Left ventricle myocardium inferior (tissue), 1 donor: ENCODE measurements at regions not wholly inside any gene's neighbourhood (a gene's known extent, or its start where the extent isn't known, plus 50 kb on each side); places are given as distances from the start of the nearest gene placed in this dataset.
A peak's percentile ranks its signal among the peaks of the same experiment; 100 is the strongest.

ENCODE experiments used
- DNase-seq: peaks from one replicate; pipeline ENCODE4 v3.0.0-alpha.2; 2020
- H3K27ac ChIP-seq: fragments of 200-600 bp; replicated peaks from 2 replicates; pipeline ENCODE4 v1.8.0; 2021
- H3K27me3 ChIP-seq: fragments of 200-600 bp; 2 replicates; pipeline ENCODE4 v1.8.0; 2021; ENCODE audit warnings: low read depth
- H3K36me3 ChIP-seq: fragments of 200-600 bp; 2 replicates; pipeline ENCODE4 v1.8.0; 2021
- H3K4me1 ChIP-seq: fragments of 200-600 bp; 2 replicates; pipeline ENCODE4 v1.8.0; 2021
- H3K4me3 ChIP-seq: fragments of 200-600 bp; 2 replicates; pipeline ENCODE4 v1.8.0; 2021; ENCODE audit warnings: mild to moderate bottlenecking, moderate library complexity
- H3K9me3 ChIP-seq: fragments of 200-600 bp; replicated peaks from 2 replicates; pipeline ENCODE4 v1.8.0; 2021
- intact Hi-C: fragments of 100-400 bp; cut with micrococcal nuclease; formaldehyde crosslinking; loops from one replicate; pipeline ENCODE4 v1.11.0; 2022
- TF ChIP-seq, protein P1 (sequence below): fragments of 200-600 bp; IDR thresholded peaks from 2 replicates; pipeline ENCODE4 v1.8.0; 2021; ENCODE audit warnings: antibody characterized with exemption, mild to moderate bottlenecking, borderline replicate concordance
- donor health status: DM: no; HTN: yes; CAD: no; lungs with severe emphysema.

DNA sequence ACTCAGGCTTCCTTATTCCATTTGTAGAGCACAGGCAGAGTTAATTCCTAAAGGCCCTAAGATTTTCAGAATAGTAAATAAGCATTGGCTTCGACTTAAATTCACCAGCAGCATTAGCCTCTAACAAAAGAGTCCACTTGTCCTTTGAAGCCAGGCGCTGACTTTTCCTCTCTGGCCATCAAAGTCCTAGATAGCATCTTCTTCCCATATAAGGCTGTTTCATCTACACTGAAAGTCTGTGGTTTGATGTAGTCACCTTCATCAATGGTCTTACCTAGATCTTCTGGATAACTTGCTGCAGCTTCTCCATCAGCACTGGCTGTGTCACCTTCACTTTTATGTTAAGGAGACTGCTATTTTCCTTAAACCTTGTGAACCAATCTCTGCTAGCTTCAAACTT, 118.3 kb upstream of the SOX6 start:
- Histone ChIP-seq H3K4me3 (no peak overlapping the region), H3K36me3 (no peaks in the 10 kb centered on the region), H3K9me3 (no peaks in the 10 kb centered on the region), H3K27ac (no peak overlapping the region), H3K4me1 (peaks cover 53% of the 10 kb centered on the region), H3K27me3 (no peaks in the 10 kb centered on the region)
- intact Hi-C loops, result no loop called here
- TF ChIP-seq, protein P1, sequence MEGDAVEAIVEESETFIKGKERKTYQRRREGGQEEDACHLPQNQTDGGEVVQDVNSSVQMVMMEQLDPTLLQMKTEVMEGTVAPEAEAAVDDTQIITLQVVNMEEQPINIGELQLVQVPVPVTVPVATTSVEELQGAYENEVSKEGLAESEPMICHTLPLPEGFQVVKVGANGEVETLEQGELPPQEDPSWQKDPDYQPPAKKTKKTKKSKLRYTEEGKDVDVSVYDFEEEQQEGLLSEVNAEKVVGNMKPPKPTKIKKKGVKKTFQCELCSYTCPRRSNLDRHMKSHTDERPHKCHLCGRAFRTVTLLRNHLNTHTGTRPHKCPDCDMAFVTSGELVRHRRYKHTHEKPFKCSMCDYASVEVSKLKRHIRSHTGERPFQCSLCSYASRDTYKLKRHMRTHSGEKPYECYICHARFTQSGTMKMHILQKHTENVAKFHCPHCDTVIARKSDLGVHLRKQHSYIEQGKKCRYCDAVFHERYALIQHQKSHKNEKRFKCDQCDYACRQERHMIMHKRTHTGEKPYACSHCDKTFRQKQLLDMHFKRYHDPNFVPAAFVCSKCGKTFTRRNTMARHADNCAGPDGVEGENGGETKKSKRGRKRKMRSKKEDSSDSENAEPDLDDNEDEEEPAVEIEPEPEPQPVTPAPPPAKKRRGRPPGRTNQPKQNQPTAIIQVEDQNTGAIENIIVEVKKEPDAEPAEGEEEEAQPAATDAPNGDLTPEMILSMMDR, result no peak
- DNase-seq, result no peak

DNA sequence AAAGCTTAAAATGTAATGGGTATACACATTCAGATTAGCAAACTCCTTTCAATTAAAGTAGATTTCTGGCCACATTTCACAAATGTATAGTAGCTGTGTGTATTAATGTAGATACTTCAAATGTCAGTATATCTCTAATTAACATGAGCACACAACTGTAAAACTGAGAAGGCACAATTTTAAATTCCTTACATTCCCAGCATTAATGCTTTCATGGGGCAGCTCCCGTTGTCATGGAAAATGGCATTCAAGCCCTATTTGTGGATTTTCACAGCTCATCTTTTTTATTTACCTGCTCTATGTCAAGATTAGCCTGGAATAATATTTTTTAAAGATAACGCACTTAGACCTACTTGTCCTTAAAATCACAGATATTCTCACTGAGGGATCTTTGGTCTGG, 113.6 kb upstream of the SOX6 start:
- peaks cover 37% of the 10 kb centered on the region for H3K4me1 ChIP-seq
- no peaks in the 10 kb centered on the region for H3K27me3 ChIP-seq
- TF ChIP-seq, protein P1, result no peak
- H3K4me3 ChIP-seq, result no peak overlapping the region
- H3K27ac ChIP-seq, result peak overlapping the region; percentile 27
- H3K36me3 ChIP-seq, result no peaks in the 10 kb centered on the region
- intact Hi-C loops, result no loop called here
- no peaks in the 10 kb centered on the region for H3K9me3 ChIP-seq
- DNase-seq, result no peak

DNA sequence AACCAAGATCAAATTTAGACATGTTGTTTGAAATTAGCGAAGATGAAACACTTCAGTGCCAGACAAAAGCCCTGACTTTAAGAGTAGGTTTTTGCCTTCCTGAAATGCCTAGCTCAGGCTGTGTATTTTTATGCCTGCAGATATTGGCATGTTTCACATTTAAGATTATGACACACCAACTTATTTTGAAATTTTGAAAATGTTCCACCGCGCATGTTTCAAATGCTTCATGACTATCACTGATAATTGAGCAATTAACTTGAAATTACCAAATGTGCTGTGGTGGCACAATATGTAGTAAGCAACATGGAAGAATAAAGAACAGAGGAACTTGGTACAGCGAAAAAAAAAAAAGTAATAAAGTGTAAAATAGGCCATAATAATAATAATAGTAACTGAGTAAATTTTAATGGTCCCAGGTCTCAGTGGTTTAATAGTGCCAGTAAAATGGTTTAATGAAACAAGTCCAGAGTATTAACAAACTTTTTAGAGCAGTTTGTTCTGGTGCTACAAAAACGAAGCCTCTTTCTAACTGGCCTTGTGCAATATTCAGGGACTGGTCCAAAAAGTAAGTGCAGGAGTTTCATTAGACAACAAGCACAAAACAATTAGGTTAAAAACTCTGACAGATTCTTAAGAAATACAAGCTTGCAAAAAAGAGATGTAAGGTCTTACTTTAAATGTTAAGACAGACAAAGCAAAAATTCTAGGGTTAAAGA, 112.5 kb upstream of the SOX6 start:
- H3K36me3 ChIP-seq, result no peaks in the 10 kb centered on the region
- TF ChIP-seq, protein P1, result no peak

DNA sequence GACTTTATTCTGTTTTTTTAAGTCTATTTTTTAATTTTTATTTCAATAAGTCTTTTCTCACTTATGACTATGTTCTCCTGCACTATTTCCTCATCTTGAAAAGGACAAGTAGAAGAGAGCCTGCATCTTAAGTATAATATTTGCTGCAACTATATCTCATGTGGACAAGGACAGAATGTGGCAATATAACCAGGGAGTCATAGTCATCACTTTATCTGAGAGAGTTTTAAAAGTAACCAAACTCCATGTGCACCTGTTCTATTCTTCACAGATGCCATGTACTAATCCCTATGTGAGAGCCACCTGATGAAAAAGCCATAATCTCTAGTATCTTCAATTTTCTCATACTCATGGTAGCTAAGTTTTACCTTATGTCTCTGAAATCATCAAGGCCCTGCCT, 104.2 kb upstream of the SOX6 start:
- H3K4me3 ChIP-seq, result no peak overlapping the region
- no peaks in the 10 kb centered on the region for H3K36me3 ChIP-seq
- H3K4me1 ChIP-seq, result peaks cover 27% of the 10 kb centered on the region
- no peaks in the 10 kb centered on the region for H3K9me3 ChIP-seq
- no peak overlapping the region for H3K27ac ChIP-seq
- intact Hi-C loops, result no loop called here
- no peak for DNase-seq
- H3K27me3 ChIP-seq, result no peaks in the 10 kb centered on the region
- TF ChIP-seq, protein P1, result no peak

More for the DNA sequence above, 112.5 kb upstream of the SOX6 start:
- Histone ChIP-seq H3K27ac (peak overlapping the region; percentile 27), H3K4me3 (no peak overlapping the region), H3K4me1 (peaks cover 37% of the 10 kb centered on the region), H3K27me3 (no peaks in the 10 kb centered on the region), H3K9me3 (no peaks in the 10 kb centered on the region)
- intact Hi-C loops, result no loop called here
- no peak for DNase-seq

DNA sequence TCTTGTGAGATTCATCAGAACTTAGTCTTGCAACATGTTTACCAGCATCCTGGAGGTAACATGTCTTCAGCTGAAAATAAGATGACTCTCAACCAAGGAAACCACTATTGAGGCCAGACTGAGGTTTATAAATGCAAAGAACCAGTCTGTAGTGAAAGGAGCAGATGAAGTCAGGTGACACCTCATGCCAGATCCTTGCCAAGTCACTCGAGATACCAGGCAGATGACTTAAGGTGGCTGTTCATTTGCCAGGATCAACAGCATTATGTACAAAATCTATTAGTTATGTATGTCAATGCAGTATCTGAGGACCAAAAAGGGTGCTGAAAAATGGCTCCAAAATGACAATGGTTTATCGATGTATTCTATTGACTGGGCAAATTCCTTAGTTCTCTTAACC, 100.0 kb upstream of the SOX6 start:
- no peaks in the 10 kb centered on the region for H3K36me3 ChIP-seq
- TF ChIP-seq, protein P1, result no peak
- no peak overlapping the region for H3K4me3 ChIP-seq
- intact Hi-C loops, result no loop called here
- no peaks in the 10 kb centered on the region for H3K27me3 ChIP-seq
- no peak overlapping the region for H3K27ac ChIP-seq
- no peak for DNase-seq
- H3K4me1 ChIP-seq, result peaks cover 19% of the 10 kb centered on the region
- no peaks in the 10 kb centered on the region for H3K9me3 ChIP-seq
